Astrocyte (in vitro differentiated cells and primary cell): ENCODE measurements at regions not wholly inside any gene's neighbourhood (a gene's known extent, or its start where the extent isn't known, plus 50 kb on each side); places are given as distances from the start of the nearest gene placed in this dataset.

Experiments used
- DNase-seq: peaks from one replicate; pipeline ENCODE4 v3.0.0-alpha.2; 2010; ENCODE audit warnings: low read depth
- FAIRE-seq: peaks from 2 replicates; lab custom pipeline; 2011; peaks lifted over from hg19 to GRCh38; lab: Jason Lieb, UNC
- H2AFZ ChIP-seq: 2 replicates; pipeline ENCODE4 v1.6.0; 2012; ENCODE audit warnings: low read depth, low read length, inconsistent platforms
- H3K27ac ChIP-seq: 2 replicates; pipeline ENCODE4 v1.5.1; 2011; ENCODE audit warnings: low read depth, low read length, inconsistent platforms
- H3K27me3 ChIP-seq: 2 replicates; pipeline ENCODE4 v1.6.0; 2011; ENCODE audit warnings: low read length, inconsistent platforms; ENCODE audit not compliant: insufficient read depth
- H3K36me3 ChIP-seq: 2 replicates; pipeline ENCODE4 v1.5.1; 2011; ENCODE audit warnings: low read length, inconsistent platforms; ENCODE audit not compliant: insufficient read depth
- H3K4me1 ChIP-seq: 2 replicates; pipeline ENCODE4 v1.5.1; 2011; ENCODE audit warnings: low read length, inconsistent platforms; ENCODE audit not compliant: insufficient read depth
- H3K4me2 ChIP-seq: 2 replicates; pipeline ENCODE4 v1.6.0; 2012; ENCODE audit warnings: low read length, inconsistent platforms
- H3K4me3 ChIP-seq: 2 replicates; pipeline ENCODE4 v1.5.1; 2011; ENCODE audit warnings: low read depth, mild to moderate bottlenecking, low read length, inconsistent platforms; ENCODE audit not compliant: insufficient read depth
- H3K79me2 ChIP-seq: 2 replicates; pipeline ENCODE4 v1.6.0; 2012; ENCODE audit warnings: mild to moderate bottlenecking, low read length, inconsistent platforms; ENCODE audit not compliant: insufficient read depth
- H3K9ac ChIP-seq: 2 replicates; pipeline ENCODE4 v1.6.0; 2012; ENCODE audit warnings: mild to moderate bottlenecking, low read length, inconsistent platforms
- H3K9me3 ChIP-seq: 2 replicates; pipeline ENCODE4 v1.5.1; 2012; ENCODE audit warnings: low read depth, mild to moderate bottlenecking, low read length, inconsistent platforms; ENCODE audit not compliant: insufficient read depth
- H4K20me1 ChIP-seq: 2 replicates; pipeline ENCODE4 v1.6.0; 2012; ENCODE audit warnings: low read length, inconsistent platforms; ENCODE audit not compliant: insufficient read depth
- H3K27ac Mint-ChIP-seq: one replicate; pipeline ENCODE4 v1.8.0; 2021; ENCODE audit warnings: mild to moderate bottlenecking, mixed read lengths; ENCODE audit not compliant: unreplicated experiment
- H3K27me3 Mint-ChIP-seq: one replicate; pipeline ENCODE4 v1.8.0; 2021; ENCODE audit warnings: low read depth, mixed read lengths; ENCODE audit not compliant: unreplicated experiment
- H3K36me3 Mint-ChIP-seq: one replicate; pipeline ENCODE4 v1.8.0; 2021; ENCODE audit warnings: low read depth, mixed read lengths; ENCODE audit not compliant: unreplicated experiment
- H3K4me1 Mint-ChIP-seq: one replicate; pipeline ENCODE4 v1.8.0; 2021; ENCODE audit warnings: low read depth, mixed read lengths; ENCODE audit not compliant: unreplicated experiment
- H3K4me3 Mint-ChIP-seq: one replicate; pipeline ENCODE4 v1.8.0; 2021; ENCODE audit warnings: mild to moderate bottlenecking, moderate library complexity, mixed read lengths; ENCODE audit not compliant: unreplicated experiment
- H3K9me3 Mint-ChIP-seq: one replicate; pipeline ENCODE4 v1.8.0; 2021; ENCODE audit warnings: mild to moderate bottlenecking, mixed read lengths; ENCODE audit not compliant: unreplicated experiment
- CTCF ChIP-seq: IDR thresholded peaks from 2 replicates; pipeline ENCODE4 v1.5.1; 2011; ENCODE audit warnings: low read depth, mild to moderate bottlenecking, inconsistent platforms, low read length, moderate library complexity; ENCODE audit not compliant: insufficient read depth
- EZH2 ChIP-seq: IDR thresholded peaks from 2 replicates; pipeline ENCODE4 v1.6.1; 2012; ENCODE audit warnings: mild to moderate bottlenecking, low read length, inconsistent platforms; ENCODE audit not compliant: insufficient read depth

GRCh38 chr6:166809721-166810120 is 146.6 kb downstream of the RNASET2 start:
- TF ChIP-seq EZH2 (no peak), CTCF (no peak)
- H3K27me3 ChIP-seq: no peaks in the 10 kb centered on the region
- no peak overlapping the region for H3K4me3 ChIP-seq
- no peak overlapping the region for H3K4me2 ChIP-seq
- peaks cover 12% of the 10 kb centered on the region for H3K36me3 Mint-ChIP-seq
- H3K27me3 Mint-ChIP-seq: no peaks in the 10 kb centered on the region
- H3K27ac Mint-ChIP-seq: no peak overlapping the region
- FAIRE-seq (no peak), DNase-seq (no peak)
- H3K9ac ChIP-seq: no peak overlapping the region
- H3K79me2 ChIP-seq: no peaks in the 10 kb centered on the region
- H3K4me1 Mint-ChIP-seq: no peaks in the 10 kb centered on the region
- H3K9me3 Mint-ChIP-seq: peaks cover 29% of the 10 kb centered on the region
- H2AFZ ChIP-seq: no peak overlapping the region
- H3K36me3 ChIP-seq: no peaks in the 10 kb centered on the region
- no peak overlapping the region for H3K4me3 Mint-ChIP-seq
- no peaks in the 10 kb centered on the region for H4K20me1 ChIP-seq
- no peaks in the 10 kb centered on the region for H3K4me1 ChIP-seq
- H3K27ac ChIP-seq: no peak overlapping the region
- H3K9me3 ChIP-seq: peaks cover 4% of the 10 kb centered on the region

GRCh38 chr6:166806962-166807757 is 149.2 kb downstream of the RNASET2 start:
- Histone ChIP-seq H3K4me1 (no peaks in the 10 kb centered on the region), H3K79me2 (no peaks in the 10 kb centered on the region), H3K27ac (no peak overlapping the region), H3K4me2 (no peak overlapping the region), H3K9me3 (peaks cover 4% of the 10 kb centered on the region), H3K27me3 (no peaks in the 10 kb centered on the region), H4K20me1 (no peaks in the 10 kb centered on the region), H3K9ac (no peak overlapping the region), H3K36me3 (no peaks in the 10 kb centered on the region), H2AFZ (no peak overlapping the region), H3K4me3 (no peak overlapping the region)
- FAIRE-seq (no peak), DNase-seq (no peak)
- Mint-ChIP-seq H3K27me3 (no peaks in the 10 kb centered on the region), H3K4me3 (no peak overlapping the region), H3K4me1 (no peaks in the 10 kb centered on the region), H3K27ac (no peak overlapping the region), H3K9me3 (peaks cover 29% of the 10 kb centered on the region), H3K36me3 (peaks cover 12% of the 10 kb centered on the region)
- TF ChIP-seq EZH2: no peak

- FAIRE-seq (no peak), DNase-seq (no peak)
- no peaks in the 10 kb centered on the region for H4K20me1 ChIP-seq
- no peak overlapping the region for H3K27ac ChIP-seq
- no peak for TF ChIP-seq EZH2
- no peak for TF ChIP-seq CTCF
- H3K4me3 ChIP-seq: no peak overlapping the region
- no peak overlapping the region for H2AFZ ChIP-seq
- no peak overlapping the region for H3K4me3 Mint-ChIP-seq
- H3K27ac Mint-ChIP-seq: no peak overlapping the region
- no peaks in the 10 kb centered on the region for H3K36me3 ChIP-seq
- no peaks in the 10 kb centered on the region for H3K27me3 Mint-ChIP-seq
- H3K36me3 Mint-ChIP-seq: peaks cover 12% of the 10 kb centered on the region
- H3K4me1 Mint-ChIP-seq: no peaks in the 10 kb centered on the region
- H3K4me1 ChIP-seq: no peaks in the 10 kb centered on the region
- H3K9me3 ChIP-seq: peaks cover 4% of the 10 kb centered on the region
- no peak overlapping the region for H3K9ac ChIP-seq
- H3K79me2 ChIP-seq: no peaks in the 10 kb centered on the region
- peaks cover 29% of the 10 kb centered on the region for H3K9me3 Mint-ChIP-seq
- no peak overlapping the region for H3K4me2 ChIP-seq
- no peaks in the 10 kb centered on the region for H3K27me3 ChIP-seq
These were observed 150.0 kb downstream of the RNASET2 start for GRCh38 chr6:166806217-166806838.
